HG02938 (cell line): ENCODE measurements at regions not wholly inside any gene's neighbourhood (a gene's known extent, or its start where the extent isn't known, plus 50 kb on each side); places are given as distances from the start of the nearest gene placed in this dataset.

ENCODE experiments used
- ATAC-seq: cut with Tn5 transposase; IDR thresholded peaks from one replicate; pipeline ENCODE4 v1.9.1; 2021; ENCODE audit warnings: mild to moderate bottlenecking, moderate library complexity; ENCODE audit not compliant: unreplicated experiment

GRCh38 chr12:65623507-65623906 lies 200.8 kb upstream of the HMGA2 start:
- no peak for ATAC-seq

GRCh38 chr12:65624554-65625086 lies 199.7 kb upstream of the HMGA2 start:
- ATAC-seq = no peak

- no peak for ATAC-seq
These were observed 196.2 kb upstream of the HMGA2 start for GRCh38 chr12:65628061-65628460.

GRCh38 chr12:65630555-65630954 lies 193.7 kb upstream of the HMGA2 start:
- ATAC-seq = no peak

GRCh38 chr12:65631621-65632111 lies 192.6 kb upstream of the HMGA2 start:
- ATAC-seq = no peak

GRCh38 chr12:65632131-65632855 lies 192.0 kb upstream of the HMGA2 start:
- no peak for ATAC-seq

GRCh38 chr12:65634061-65634460 lies 190.2 kb upstream of the HMGA2 start:
- no peak for ATAC-seq

- no peak for ATAC-seq
These were observed 189.5 kb upstream of the HMGA2 start for GRCh38 chr12:65634626-65635331.

- no peak for ATAC-seq
These were observed 187.8 kb upstream of the HMGA2 start for GRCh38 chr12:65636436-65636835.

- no peak for ATAC-seq
These were observed 187.1 kb upstream of the HMGA2 start for GRCh38 chr12:65637150-65637549.

GRCh38 chr12:65637774-65638173 lies 186.5 kb upstream of the HMGA2 start:
- ATAC-seq = no peak

GRCh38 chr12:65638324-65638723 lies 186.0 kb upstream of the HMGA2 start:
- no peak for ATAC-seq

- ATAC-seq = no peak
These were observed 183.8 kb upstream of the HMGA2 start for GRCh38 chr12:65640489-65640901.

- ATAC-seq = no peak
These were observed 182.1 kb upstream of the HMGA2 start for GRCh38 chr12:65642061-65642661.

GRCh38 chr12:65643171-65643570 lies 181.1 kb upstream of the HMGA2 start:
- no peak for ATAC-seq

GRCh38 chr12:65643595-65644386 lies 180.5 kb upstream of the HMGA2 start:
- no peak for ATAC-seq

GRCh38 chr12:65646127-65646643 lies 178.1 kb upstream of the HMGA2 start:
- ATAC-seq = no peak

- no peak for ATAC-seq
These were observed 177.2 kb upstream of the HMGA2 start for GRCh38 chr12:65647074-65647473.

- ATAC-seq = no peak
These were observed 175.8 kb upstream of the HMGA2 start for GRCh38 chr12:65648461-65648860.

- ATAC-seq = no peak
These were observed 175.2 kb upstream of the HMGA2 start for GRCh38 chr12:65649126-65649525.

GRCh38 chr12:65651060-65651459 lies 173.2 kb upstream of the HMGA2 start:
- no peak for ATAC-seq
